ENCODE measurements at regions not wholly inside any gene's neighbourhood (a gene's known extent, or its start where the extent isn't known, plus 50 kb on each side); places are given as distances from the start of the nearest gene placed in this dataset.
A peak's percentile ranks its signal among the peaks of the same experiment; 100 is the strongest.
"Not testable (repeated sequence)": the region's sequence is repeated elsewhere in the genome, so short reads cannot be mapped to it uniquely, and the experiment has no call there.

DNA sequence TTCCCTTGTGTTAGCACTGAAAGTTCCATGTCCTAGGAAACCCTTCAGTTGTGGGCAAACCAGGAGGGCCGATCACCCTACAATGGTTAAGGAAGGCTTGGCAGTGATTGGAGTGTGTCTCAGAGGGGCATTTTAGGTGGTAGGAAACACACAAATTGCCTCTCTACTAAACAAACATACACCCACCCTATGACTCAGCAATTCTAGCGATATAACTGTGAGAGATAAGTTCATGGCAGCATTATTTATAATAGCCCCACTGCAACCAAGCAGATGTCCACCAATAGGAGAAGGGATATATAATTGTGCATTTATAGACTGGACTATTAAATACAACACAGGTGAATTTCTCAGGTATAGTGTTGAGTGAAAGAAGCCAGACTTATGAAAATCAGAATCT lies 543.1 kb downstream of the UQCRFS1 start:
- DNase-seq (ENCODE audit: low spot score), result no peak

DNA sequence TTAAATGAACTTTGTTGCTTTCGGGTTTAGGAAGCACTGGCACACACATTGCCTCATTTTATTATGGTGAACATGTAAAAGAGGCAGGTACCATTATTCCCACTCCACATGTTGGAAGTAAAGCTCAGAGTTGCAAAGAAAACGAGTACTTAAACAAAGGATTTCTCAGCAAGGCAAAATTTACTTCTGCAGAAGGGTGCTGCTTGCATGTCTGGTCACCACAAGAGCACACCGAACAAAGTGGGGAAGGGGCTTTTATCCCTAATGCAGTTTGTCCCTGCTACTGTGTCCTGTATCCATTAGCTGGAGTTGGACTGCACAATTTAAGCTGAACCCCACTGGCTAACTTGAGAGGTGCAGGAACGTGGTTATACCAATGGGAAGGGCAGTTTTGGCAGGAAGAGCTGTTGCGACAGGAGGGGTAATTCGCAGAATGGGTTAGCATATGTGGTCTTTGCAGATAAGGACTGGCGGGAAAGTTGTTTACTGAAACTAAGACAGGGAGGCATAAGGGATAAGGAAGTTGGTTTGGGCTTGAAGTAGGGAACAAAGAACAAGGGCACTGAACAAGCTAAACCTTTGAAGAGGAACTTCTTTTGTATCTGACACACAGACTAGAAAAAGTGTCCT lies 545.5 kb downstream of the UQCRFS1 start:
- DNase-seq (ENCODE audit: low spot score), result no peak

DNA sequence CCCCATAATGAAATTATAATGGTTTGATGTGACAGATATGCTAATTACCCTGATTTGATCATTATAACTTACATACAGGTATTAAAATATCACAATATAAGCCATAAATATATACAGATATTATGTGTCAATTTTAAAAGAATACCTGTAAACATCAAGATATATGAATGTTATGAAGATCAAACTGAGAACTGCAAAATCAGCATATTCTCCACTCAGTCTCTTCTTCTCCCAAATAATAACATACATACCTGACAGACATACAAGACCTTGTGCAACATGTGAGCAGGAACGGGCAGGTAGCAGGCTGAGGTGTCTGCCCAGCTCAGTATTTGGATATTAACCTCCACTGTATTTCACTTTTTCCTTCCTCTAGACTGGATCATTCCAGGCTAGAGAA lies 547.2 kb downstream of the UQCRFS1 start:
- DNase-seq (ENCODE audit: low spot score), result no peak

DNA sequence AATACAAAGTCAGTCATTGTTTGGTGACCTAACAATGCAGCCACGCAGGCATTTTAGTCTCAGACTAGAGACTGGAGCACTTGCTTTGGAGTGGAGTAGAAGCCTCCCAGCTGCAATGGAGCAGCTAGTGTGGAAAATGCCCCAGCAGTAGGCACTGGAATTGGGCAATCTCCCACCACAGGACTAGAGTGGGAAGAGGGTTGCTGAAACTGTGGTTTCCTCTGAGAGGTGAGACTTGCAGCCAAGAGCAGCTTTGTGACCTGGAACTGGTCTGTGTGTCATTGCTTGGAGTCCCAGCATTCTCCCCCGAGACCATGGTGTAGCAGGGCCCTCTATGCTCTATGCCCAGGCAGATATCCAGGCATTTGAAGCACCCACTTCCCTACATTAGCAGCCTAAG lies 556.3 kb downstream of the UQCRFS1 start:
- DNase-seq (ENCODE audit: low spot score), result no peak

DNA sequence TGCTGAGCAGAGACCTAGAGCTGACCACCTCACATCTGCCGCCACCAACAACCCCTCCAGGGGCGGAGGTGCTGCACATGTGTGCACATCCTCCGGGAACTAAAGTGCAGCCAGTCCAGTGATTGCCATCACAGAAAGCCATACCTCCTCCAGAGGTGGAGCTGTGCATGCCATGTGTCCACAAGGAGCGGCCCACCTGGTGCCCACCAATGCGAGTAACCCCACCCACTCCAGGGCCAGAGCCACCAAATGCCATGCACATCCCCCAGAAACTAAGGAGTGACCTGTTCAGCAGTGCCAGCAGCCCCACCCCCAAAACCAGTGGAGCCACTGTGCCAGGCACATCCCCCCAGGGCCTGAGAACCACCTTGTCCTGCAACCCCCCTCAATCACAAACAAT lies 557.9 kb downstream of the UQCRFS1 start:
- no peak for DNase-seq (ENCODE audit: low spot score)

DNA sequence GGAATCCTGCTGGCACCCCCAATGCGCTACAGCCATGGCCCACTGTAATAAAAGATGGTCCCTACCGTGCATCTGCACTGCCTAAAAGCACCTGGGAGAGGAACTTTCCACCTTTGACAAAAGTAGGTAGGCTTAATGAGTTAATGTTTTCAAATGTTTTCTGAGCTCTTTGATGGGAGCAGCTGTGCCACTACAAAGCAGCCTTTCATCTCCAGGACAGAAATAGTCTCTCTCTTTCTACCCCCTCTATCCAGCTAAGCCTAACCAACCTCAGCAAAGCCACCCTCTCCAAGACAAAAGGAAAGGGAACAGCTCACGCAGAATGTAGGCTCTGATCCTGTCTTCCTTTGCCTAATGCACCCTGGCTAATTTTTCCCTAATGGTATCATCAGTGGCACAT lies 560.2 kb downstream of the UQCRFS1 start:
- peak; percentile 41 for DNase-seq (ENCODE audit: low spot score)

DNA sequence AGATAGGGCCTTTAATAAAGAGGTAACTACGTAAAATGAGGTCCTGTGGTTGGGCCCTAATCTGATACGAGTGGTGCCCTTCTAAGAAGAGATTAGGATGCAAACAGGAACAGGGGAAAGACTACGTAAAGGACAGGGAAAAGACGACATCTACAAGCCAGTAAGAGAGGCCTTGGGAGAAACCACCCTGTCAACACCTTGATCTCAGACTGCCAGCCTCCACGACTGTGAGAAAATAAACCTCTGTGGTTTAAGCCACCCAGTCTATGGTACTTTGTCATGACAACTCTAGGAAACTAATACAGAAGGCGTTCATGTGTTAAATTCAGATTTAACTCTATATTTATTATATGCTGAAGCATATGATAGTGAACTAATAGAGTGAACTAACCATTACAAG lies 566.3 kb downstream of the UQCRFS1 start:
- no peak for DNase-seq (ENCODE audit: low spot score)

DNA sequence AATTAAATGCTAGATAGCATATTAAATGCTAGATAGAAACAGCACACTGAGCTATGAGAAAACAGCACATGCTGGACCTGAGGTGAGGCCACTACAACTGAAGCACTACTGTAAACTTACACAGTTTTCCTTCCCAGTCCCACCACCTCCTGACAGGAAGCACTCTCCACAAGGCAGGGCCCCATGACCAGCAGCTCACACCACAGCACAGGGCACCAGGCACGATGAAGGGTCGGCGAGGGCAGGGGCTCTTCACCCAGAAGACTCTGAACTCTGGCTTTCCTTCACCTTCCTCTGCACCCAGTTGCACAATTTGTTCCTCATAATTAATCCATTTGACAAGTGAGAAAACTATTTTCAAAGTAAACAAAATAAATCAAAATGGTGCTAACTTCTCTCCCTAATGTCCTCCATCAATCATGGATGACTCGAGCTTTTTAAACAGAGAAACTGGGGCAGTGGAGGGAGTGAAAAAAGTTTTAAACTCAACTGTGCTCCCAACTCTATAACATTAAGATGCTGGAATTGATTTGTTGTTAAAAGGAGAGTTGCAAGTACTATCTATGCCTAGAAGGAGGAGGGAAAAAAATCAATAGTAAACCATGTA lies 568.7 kb downstream of the UQCRFS1 start:
- DNase-seq (ENCODE audit: low spot score), result no peak

DNA sequence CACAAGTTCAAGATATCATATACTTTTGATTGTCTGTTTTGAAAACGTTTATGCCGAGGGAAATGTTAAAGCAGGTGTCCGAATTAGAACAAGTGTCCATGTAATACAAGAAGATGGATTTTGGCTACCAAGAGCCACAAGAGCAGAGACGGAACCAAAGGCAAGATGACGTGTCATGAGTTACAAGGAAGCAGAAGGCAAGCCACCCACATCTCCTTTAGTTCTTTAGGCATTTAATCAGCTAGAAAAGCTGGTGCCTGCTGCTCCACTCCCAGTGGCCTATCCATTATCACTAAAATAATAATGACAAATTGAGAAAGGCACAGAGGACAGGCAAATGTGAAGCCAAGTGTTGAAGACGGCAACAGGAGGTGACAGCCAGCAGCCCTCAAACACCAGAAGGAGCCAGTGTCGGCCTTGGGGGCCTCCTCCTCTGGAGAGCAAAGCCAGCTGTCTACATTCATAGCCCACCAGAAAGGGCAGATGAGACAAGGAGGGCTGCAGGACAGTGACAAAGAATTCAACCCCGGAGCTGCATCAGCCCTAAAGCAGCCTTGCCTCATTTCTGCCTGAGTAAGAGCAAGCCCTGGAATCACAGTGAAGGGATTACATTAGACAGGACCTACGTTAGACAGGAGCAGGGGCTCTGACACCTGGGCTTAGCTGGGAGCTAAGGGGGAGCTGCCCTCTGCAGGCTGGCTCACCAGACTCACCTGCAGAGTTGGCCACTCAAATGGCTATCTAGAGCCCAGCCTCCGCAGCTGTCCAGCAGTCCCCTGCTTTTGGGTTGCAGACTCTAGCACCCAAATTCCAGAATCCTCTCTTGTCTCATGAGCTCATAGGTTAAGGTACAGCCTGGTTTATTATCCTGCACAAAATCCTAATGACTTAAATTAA lies 569.9 kb downstream of the UQCRFS1 start:
- DNase-seq (ENCODE audit: low spot score), result no peak

DNA sequence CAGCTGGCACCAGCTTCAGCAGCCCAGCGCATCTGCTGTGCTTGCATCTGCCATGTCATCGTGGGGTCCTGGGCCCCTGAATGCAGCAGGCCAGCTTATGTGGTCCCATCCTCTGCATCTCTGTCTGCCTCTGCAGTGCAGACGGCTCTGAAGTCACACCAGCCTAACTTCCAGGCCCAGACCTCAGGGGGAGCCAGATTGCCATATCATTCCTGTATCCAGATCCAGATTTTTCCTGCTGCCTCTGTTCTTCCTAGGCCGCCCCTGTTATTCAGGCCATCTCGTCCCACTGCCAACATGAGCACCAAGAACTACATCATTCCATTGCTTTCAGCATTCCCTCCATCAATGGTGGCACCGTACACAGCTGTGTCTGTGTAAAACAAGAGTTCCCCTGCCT lies 571.6 kb downstream of the UQCRFS1 start:
- DNase-seq (ENCODE audit: low spot score), result no peak

DNA sequence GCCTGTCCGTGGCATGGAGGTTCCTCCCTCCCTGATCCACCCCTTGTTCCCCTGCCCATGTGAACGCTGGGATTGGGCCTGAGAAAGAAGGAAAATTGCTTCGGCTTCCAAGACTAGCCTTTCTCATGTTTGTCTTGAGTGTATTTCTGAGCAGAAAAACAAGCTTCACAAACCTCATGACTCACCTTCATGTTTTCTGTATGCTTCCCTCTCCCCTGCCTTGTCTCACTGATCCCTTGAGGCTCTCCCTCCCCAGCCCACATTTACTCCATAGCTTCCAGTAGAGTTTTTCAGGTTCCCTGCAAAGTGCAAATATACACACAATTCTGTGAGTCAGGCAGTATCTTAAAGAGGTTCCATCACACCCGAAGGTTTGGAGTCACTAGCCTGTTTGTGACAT lies 572.4 kb downstream of the UQCRFS1 start:
- no peak for DNase-seq (ENCODE audit: low spot score)

DNA sequence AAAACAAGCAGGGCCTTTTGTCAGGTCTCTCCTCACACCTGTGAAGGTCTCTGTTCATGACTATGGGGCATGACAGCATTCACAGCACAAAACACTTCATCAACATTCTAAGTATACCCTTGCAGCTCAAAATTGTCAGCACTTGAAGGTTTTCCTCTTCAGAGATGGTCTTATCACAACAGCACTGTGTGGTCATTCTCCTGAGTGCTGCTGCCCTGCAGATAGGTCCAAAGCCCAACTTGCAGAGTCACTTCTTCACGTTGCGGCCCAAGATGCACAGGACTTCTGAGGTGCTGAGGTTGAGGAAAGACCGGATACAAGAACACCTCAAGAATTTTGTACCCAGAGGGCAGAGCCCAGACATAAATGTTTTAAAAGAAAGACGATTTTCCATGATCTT lies 574.5 kb downstream of the UQCRFS1 start:
- DNase-seq (ENCODE audit: low spot score), result no peak

DNA sequence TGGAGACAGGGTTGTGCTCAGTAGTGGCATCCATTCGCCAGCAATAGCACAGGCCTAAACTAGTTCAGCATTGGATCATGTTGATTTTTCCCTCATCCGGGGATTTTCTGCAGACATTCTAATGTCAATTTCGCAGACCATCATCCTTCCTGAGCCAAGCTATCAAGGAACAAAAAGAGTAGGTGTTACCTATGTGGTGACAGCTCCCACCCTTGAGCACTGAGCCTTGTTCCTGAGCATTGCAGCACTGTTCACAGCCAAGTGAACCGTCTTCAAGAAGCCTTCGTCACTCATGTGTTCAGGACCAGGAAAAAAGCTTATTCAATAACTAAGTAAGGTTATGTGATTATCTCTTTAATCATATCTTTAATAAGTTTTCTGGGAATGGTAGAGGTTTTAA lies 576.2 kb downstream of the UQCRFS1 start:
- no peak for DNase-seq (ENCODE audit: low spot score)

DNA sequence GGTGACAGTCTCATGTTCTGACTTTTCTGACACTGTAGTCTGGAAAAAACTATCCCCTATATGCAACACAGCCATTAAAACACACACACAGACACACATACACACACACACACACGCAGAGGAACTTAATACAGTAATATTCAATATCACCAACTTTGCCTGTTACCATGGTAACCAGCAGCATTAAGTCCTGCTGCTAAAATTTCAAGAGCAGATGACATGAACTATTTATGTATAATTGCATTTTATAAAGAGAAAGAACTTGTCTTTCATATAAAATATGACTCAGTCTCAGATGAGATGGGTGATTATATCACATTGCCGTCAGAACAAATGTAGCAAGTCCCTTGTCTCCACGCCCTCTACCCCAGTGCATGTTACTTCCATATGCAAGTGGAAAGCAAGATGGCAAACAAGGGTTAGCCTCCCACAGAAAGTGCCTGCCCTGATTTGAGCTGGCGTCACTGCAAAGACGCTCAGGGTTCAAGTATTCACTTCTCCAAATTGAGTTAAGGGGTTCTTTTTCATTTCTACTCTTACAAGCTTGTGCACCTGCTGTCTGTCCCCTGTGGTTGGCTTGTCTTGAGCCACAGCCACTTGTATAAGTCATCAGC lies 576.8 kb downstream of the UQCRFS1 start:
- no peak for DNase-seq (ENCODE audit: low spot score)

DNA sequence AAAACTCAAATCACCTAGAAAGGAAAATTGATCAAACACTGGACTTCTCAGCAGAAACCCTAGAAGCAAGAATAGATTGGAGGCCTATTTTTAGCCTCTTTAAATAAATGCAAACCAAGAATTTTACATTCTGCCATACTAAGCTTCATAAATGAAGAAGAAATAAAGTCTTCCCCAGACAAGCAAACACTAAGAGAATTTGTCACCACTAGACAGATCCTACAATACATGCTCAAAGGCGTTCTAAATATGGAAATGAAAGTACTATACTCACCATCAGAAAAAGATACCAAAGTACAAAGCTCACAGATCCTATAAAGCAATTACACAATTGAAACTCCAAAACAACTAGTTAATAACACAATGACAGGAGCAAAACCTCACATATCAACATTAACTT lies 578.1 kb downstream of the UQCRFS1 start:
- no peak for DNase-seq (ENCODE audit: low spot score)

DNA sequence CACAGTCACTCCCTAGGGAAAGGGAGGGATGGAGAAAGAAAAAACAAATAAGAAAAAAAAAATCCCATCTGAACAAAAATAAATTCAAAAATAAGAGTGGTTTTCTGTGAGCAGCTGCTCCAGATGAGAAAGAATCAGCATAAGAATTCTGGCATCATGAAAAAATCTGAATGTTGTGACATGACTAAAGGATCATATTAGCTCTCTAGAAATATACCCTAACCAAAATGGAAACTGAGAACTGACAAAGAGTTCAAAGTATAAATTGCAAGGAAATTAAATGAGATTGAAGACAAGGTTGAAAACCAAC lies 579.0 kb downstream of the UQCRFS1 start:
- DNase-seq (ENCODE audit: low spot score), result no peak

DNA sequence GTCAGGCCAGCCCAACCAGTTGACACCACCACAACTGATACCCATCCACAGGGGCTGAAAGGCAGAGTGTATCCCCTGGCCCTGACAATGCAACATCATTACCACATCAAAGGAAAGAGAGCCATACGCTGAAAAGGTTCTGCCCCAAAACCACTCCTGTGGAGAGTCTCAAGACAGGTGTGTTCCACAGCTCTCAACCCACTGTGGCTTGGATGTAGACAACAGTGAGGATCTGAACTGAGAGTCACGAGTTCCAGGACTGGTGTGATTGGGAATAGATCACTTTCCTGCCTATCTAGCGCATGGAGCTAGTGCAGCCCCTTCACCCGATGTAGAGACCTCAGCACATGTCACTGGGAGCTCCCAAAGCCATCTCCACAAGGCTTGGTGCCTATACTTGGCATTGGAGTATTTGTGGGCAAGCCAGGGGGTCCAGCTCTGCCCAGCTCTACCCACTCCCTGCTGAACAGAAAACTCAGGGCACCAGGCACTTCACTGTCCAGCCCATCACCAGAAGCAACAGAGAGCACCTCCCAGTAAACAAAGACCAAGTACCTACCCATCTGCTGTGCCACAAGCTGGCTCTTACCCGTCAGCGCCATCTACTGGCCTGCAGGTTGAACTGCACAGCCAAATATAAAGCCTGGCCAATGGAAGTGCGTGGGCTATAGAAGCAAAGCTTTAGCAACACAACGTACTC lies 579.5 kb downstream of the UQCRFS1 start:
- peak; percentile 26 for DNase-seq (ENCODE audit: low spot score)

DNA sequence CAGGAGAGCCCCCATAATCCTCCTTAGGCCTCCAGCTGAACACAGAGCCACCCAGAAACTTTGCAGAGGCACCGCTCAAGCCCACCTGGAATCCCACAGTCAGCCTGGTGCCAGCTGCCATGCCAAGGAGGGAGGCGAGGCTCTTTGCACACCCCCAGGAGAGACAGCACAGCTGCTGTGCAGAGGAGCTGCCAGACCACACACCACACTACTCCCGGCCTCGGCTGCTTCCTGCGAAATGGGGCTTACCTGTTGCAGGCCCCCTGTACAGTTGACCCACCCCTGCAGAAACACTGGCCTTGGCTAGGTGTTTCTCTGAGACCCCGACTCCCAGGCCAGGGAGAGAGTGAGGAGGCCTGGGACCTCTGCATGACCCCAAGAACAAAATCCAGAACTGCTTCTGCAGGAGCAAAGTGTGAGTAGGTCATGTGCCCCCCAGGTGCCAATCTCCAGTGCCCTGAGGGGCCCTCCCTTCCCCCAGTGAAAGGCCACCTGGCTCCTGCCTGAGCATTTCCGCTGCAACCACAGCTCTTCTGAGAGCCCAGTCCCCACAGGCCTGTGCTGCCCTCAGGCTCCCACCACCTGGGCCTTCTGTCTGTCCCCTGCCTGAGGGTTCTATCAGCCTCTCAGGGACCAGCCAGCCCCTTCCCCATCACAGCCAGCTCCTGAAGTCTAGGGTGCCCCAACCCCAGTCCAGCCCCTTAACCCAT lies 580.4 kb downstream of the UQCRFS1 start:
- DNase-seq (ENCODE audit: low spot score), result no peak

DNA sequence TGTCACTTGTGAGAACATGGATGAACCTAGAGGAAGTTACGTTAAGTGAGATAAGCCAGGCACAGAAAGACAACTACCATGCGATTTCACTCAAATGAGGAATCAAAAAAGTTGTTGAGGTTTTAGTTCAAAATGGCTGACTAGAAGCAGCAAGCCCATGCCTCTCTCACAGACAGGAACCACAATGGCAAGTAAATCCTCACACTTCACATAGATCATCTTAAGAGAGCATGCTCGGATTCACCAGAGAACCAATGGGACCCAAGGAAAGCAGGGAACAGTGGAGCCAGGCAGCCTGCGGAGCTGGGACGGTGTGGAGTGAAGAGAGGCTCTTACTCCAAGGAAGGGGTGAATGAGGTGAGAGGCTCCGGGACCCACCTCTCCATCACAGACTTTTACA lies 581.0 kb downstream of the UQCRFS1 start:
- no peak for DNase-seq (ENCODE audit: low spot score)

DNA sequence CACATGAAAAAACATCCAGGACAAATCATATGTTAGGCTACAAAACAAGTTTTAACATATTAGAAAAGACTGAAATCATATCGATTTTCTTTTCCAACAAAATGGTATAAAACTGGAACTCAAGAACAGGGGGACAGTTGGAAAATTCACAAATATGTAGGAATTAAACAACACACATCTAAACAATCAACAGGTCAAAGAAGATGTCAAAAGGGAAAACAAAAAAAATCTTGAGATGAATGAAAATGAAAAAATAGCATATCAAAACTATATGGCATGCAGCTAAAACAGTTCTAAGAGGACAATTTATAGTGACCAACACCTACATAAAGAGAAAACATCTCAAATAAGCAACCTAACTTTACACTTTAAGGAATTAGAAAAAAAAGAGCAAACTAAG lies 585.3 kb downstream of the UQCRFS1 start:
- no peak for DNase-seq (ENCODE audit: low spot score)

DNA sequence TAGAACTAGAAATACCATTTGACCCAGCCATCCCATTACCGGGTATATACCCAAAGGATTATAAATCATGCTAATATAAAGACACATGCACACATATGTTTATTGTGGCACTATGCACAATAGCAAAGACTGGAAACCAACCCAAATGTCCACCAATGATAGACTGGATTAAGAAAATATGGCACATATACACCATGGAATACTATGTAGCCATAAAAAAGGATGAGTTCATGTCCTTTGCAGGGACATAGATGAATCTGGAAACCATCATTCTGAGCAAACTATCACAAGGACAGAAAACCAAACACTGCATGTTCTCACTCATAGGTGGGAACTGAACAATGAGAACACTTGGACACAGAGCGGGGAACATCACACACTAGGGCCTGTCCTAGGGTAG lies 586.5 kb downstream of the UQCRFS1 start:
- not testable (repeated sequence) for DNase-seq (ENCODE audit: low spot score)

Data from globus pallidus (tissue), 1 donor.